Activated CD4-positive, alpha-beta T cell treated with anti-CD3 and anti-CD28 coated beads, Interleukin-2, amount 10 ng/mL, durations not matched to agents 7 days and 5 days (primary cell): ENCODE measurements at regions not wholly inside any gene's neighbourhood (a gene's known extent, or its start where the extent isn't known, plus 50 kb on each side); places are given as distances from the start of the nearest gene placed in this dataset.

Source experiments
- CTCF ChIA-PET: fragments of 350-600 bp; sonication (Branson Sonifier 250); formaldehyde crosslinking; loops from one replicate; lab custom pipeline; 2021; ENCODE audit warnings: antibody characterized with exemption; lab: Charles Lee
- POLR2A ChIA-PET: fragments of 350-600 bp; sonication (Branson Sonifier 250); formaldehyde crosslinking; loops from one replicate; lab custom pipeline; 2021; ENCODE audit warnings: antibody characterized with exemption; lab: Charles Lee
- DNase-seq: peaks from one replicate; pipeline ENCODE4 v3.0.0-alpha.2; 2020
- H3K27ac Mint-ChIP-seq: one replicate; pipeline ENCODE4 v1.8.0; 2021; ENCODE audit warnings: mild to moderate bottlenecking, moderate library complexity, mixed read lengths
- H3K27me3 Mint-ChIP-seq: one replicate; pipeline ENCODE4 v1.8.0; 2021; ENCODE audit warnings: mixed read lengths
- H3K36me3 Mint-ChIP-seq: one replicate; pipeline ENCODE4 v1.8.0; 2021; ENCODE audit warnings: low read depth, mixed read lengths
- H3K4me1 Mint-ChIP-seq: one replicate; pipeline ENCODE4 v1.8.0; 2021; ENCODE audit warnings: mixed read lengths
- H3K4me3 Mint-ChIP-seq: one replicate; pipeline ENCODE4 v1.8.0; 2021; ENCODE audit warnings: mild to moderate bottlenecking, moderate library complexity, mixed read lengths
- H3K9me3 Mint-ChIP-seq: one replicate; pipeline ENCODE4 v1.8.0; 2021; ENCODE audit warnings: mixed read lengths

- no peak overlapping the region for H3K4me3 Mint-ChIP-seq
- POLR2A ChIA-PET, result no interaction called here
- no peak overlapping the region for H3K27ac Mint-ChIP-seq
- DNase-seq, result no peak
- H3K4me1 Mint-ChIP-seq, result peaks cover 20% of the 10 kb centered on the region
- H3K27me3 Mint-ChIP-seq, result peaks cover 5% of the 10 kb centered on the region
- CTCF ChIA-PET, result no interaction called here
- peaks cover 16% of the 10 kb centered on the region for H3K9me3 Mint-ChIP-seq
- H3K36me3 Mint-ChIP-seq, result peaks cover 32% of the 10 kb centered on the region
These were observed 243.1 kb downstream of the AUH start for GRCh38 chr9:91118704-91119025.

- no peak overlapping the region for H3K4me3 Mint-ChIP-seq
- ChIA-PET POLR2A (no interaction called here), CTCF (no interaction called here)
- H3K27ac Mint-ChIP-seq, result no peak overlapping the region
- DNase-seq, result no peak
- H3K9me3 Mint-ChIP-seq, result peaks cover 18% of the 10 kb centered on the region
- H3K27me3 Mint-ChIP-seq, result peaks cover 5% of the 10 kb centered on the region
- peaks cover 35% of the 10 kb centered on the region for H3K36me3 Mint-ChIP-seq
- H3K4me1 Mint-ChIP-seq, result peaks cover 19% of the 10 kb centered on the region
These were observed 242.6 kb downstream of the AUH start for GRCh38 chr9:91119142-91119541.

- H3K27me3 Mint-ChIP-seq, result peaks cover 5% of the 10 kb centered on the region
- H3K4me1 Mint-ChIP-seq, result peaks cover 19% of the 10 kb centered on the region
- no peak overlapping the region for H3K27ac Mint-ChIP-seq
- peaks cover 20% of the 10 kb centered on the region for H3K9me3 Mint-ChIP-seq
- ChIA-PET CTCF (interaction anchor here (0.6 kb wide), 1 partner anchor 10 kb away, joined by 5 read pairs; no protein-coding TSS in a partner anchor), POLR2A (no interaction called here)
- H3K36me3 Mint-ChIP-seq, result peaks cover 37% of the 10 kb centered on the region
- H3K4me3 Mint-ChIP-seq, result no peak overlapping the region
- DNase-seq, result no peak
These were observed 242.0 kb downstream of the AUH start for GRCh38 chr9:91119679-91120078.

GRCh38 chr9:91120200-91120599, 241.5 kb downstream of the AUH start:
- DNase-seq, result no peak
- Mint-ChIP-seq H3K9me3 (peaks cover 23% of the 10 kb centered on the region), H3K27ac (no peak overlapping the region), H3K27me3 (peaks cover 5% of the 10 kb centered on the region), H3K4me1 (peaks cover 19% of the 10 kb centered on the region), H3K4me3 (no peak overlapping the region), H3K36me3 (peaks cover 41% of the 10 kb centered on the region)
- ChIA-PET CTCF (interaction anchor here (0.6 kb wide), 1 partner anchor 10 kb away, joined by 5 read pairs; no protein-coding TSS in a partner anchor), POLR2A (no interaction called here)

- peaks cover 3% of the 10 kb centered on the region for H3K27me3 Mint-ChIP-seq
- peaks cover 10% of the 10 kb centered on the region for H3K4me1 Mint-ChIP-seq
- no peak overlapping the region for H3K27ac Mint-ChIP-seq
- CTCF ChIA-PET, result interaction anchor here (0.8 kb wide), 1 partner anchor 93 kb away, joined by 3 read pairs; no protein-coding TSS in a partner anchor
- POLR2A ChIA-PET, result no interaction called here
- peaks cover 57% of the 10 kb centered on the region for H3K36me3 Mint-ChIP-seq
- no peak overlapping the region for H3K4me3 Mint-ChIP-seq
- H3K9me3 Mint-ChIP-seq, result peaks cover 26% of the 10 kb centered on the region
- no peak for DNase-seq
These were observed 239.0 kb downstream of the AUH start for GRCh38 chr9:91122755-91123154.

- H3K27ac Mint-ChIP-seq, result no peak overlapping the region
- ChIA-PET CTCF (interaction anchor here (1.1 kb wide), 1 partner anchor 15 kb away, joined by 3 read pairs; no protein-coding TSS in a partner anchor), POLR2A (no interaction called here)
- H3K27me3 Mint-ChIP-seq, result no peaks in the 10 kb centered on the region
- no peak for DNase-seq
- H3K36me3 Mint-ChIP-seq, result peaks cover 63% of the 10 kb centered on the region
- H3K4me3 Mint-ChIP-seq, result no peak overlapping the region
- H3K4me1 Mint-ChIP-seq, result peaks cover 28% of the 10 kb centered on the region
- H3K9me3 Mint-ChIP-seq, result peaks cover 22% of the 10 kb centered on the region
These were observed 234.8 kb downstream of the AUH start for GRCh38 chr9:91126761-91127445.

- no peak overlapping the region for H3K27ac Mint-ChIP-seq
- peaks cover 62% of the 10 kb centered on the region for H3K36me3 Mint-ChIP-seq
- ChIA-PET POLR2A (no interaction called here), CTCF (interaction anchor here (0.6 kb wide), 1 partner anchor 239 kb away, joined by 4 read pairs; no protein-coding TSS in a partner anchor)
- peaks cover 19% of the 10 kb centered on the region for H3K9me3 Mint-ChIP-seq
- H3K27me3 Mint-ChIP-seq, result no peaks in the 10 kb centered on the region
- DNase-seq, result no peak
- H3K4me3 Mint-ChIP-seq, result no peak overlapping the region
- H3K4me1 Mint-ChIP-seq, result peaks cover 34% of the 10 kb centered on the region
These were observed 234.1 kb downstream of the AUH start for GRCh38 chr9:91127653-91128052.

GRCh38 chr9:91130796-91131318, 230.9 kb downstream of the AUH start:
- CTCF ChIA-PET, result interaction anchor here (0.6 to 2.1 kb wide), 10 partner anchors 9 to 295 kb away, joined by 3 to 6 read pairs (median 4); no protein-coding TSS in a partner anchor
- no peak for DNase-seq
- H3K9me3 Mint-ChIP-seq, result peaks cover 4% of the 10 kb centered on the region

GRCh38 chr9:91131433-91131839, 230.3 kb downstream of the AUH start:
- POLR2A ChIA-PET, result interaction anchor here (0.8 to 1.5 kb wide), 4 partner anchors 13 to 70 kb away, joined by 3 to 4 read pairs (median 4); no protein-coding TSS in a partner anchor
- H3K4me1 Mint-ChIP-seq, result peaks cover 42% of the 10 kb centered on the region
- H3K27me3 Mint-ChIP-seq, result no peaks in the 10 kb centered on the region

More at GRCh38 chr9:91130796-91131318, 230.9 kb downstream of the AUH start:
- Mint-ChIP-seq H3K4me1 (peaks cover 38% of the 10 kb centered on the region), H3K4me3 (peak overlapping the region; percentile 59), H3K27ac (peak overlapping the region; percentile 96), H3K36me3 (peaks cover 62% of the 10 kb centered on the region), H3K27me3 (no peaks in the 10 kb centered on the region)
- POLR2A ChIA-PET, result interaction anchor here (0.8 to 1.0 kb wide), 3 partner anchors 13 to 69 kb away, joined by 3 to 4 read pairs (median 3); no protein-coding TSS in a partner anchor

GRCh38 chr9:91132576-91133073, 229.1 kb downstream of the AUH start:
- DNase-seq, result no peak
- H3K4me3 Mint-ChIP-seq, result no peak overlapping the region
- CTCF ChIA-PET, result interaction anchor here (1.6 kb wide), 1 partner anchor 12 kb away, joined by 6 read pairs; no protein-coding TSS in a partner anchor
- H3K27ac Mint-ChIP-seq, result peak overlapping the region; percentile 96
- H3K9me3 Mint-ChIP-seq, result peaks cover 13% of the 10 kb centered on the region
- POLR2A ChIA-PET, result interaction anchor here (1.5 kb wide), 1 partner anchor 33 kb away, joined by 4 read pairs; no protein-coding TSS in a partner anchor
- peaks cover 52% of the 10 kb centered on the region for H3K4me1 Mint-ChIP-seq
- peaks cover 64% of the 10 kb centered on the region for H3K36me3 Mint-ChIP-seq
- H3K27me3 Mint-ChIP-seq, result no peaks in the 10 kb centered on the region

More at GRCh38 chr9:91131433-91131839, 230.3 kb downstream of the AUH start:
- peak overlapping the region; percentile 59 for H3K4me3 Mint-ChIP-seq
- DNase-seq, result peak; percentile 82
- peaks cover 63% of the 10 kb centered on the region for H3K36me3 Mint-ChIP-seq
- CTCF ChIA-PET, result interaction anchor here (0.7 to 1.6 kb wide), 9 partner anchors 8 to 294 kb away, joined by 3 to 6 read pairs (median 4); no protein-coding TSS in a partner anchor
- H3K27ac Mint-ChIP-seq, result peak overlapping the region; percentile 96
- peaks cover 6% of the 10 kb centered on the region for H3K9me3 Mint-ChIP-seq

- Mint-ChIP-seq H3K27me3 (no peaks in the 10 kb centered on the region), H3K4me1 (peaks cover 57% of the 10 kb centered on the region), H3K9me3 (peaks cover 19% of the 10 kb centered on the region), H3K27ac (no peak overlapping the region), H3K36me3 (peaks cover 63% of the 10 kb centered on the region), H3K4me3 (no peak overlapping the region)
- CTCF ChIA-PET, result interaction anchor here (1.6 kb wide), 1 partner anchor 11 kb away, joined by 7 read pairs; no protein-coding TSS in a partner anchor
- POLR2A ChIA-PET, result no interaction called here
- no peak for DNase-seq
These were observed 227.1 kb downstream of the AUH start for GRCh38 chr9:91134608-91135007.

- no peak overlapping the region for H3K4me3 Mint-ChIP-seq
- no peaks in the 10 kb centered on the region for H3K27me3 Mint-ChIP-seq
- DNase-seq, result no peak
- H3K36me3 Mint-ChIP-seq, result peaks cover 56% of the 10 kb centered on the region
- peaks cover 23% of the 10 kb centered on the region for H3K9me3 Mint-ChIP-seq
- no peak overlapping the region for H3K27ac Mint-ChIP-seq
- H3K4me1 Mint-ChIP-seq, result peaks cover 42% of the 10 kb centered on the region
- ChIA-PET CTCF (interaction anchor here (1.5 kb wide), 1 partner anchor 10 kb away, joined by 3 read pairs; no protein-coding TSS in a partner anchor), POLR2A (no interaction called here)
These were observed 224.3 kb downstream of the AUH start for GRCh38 chr9:91137391-91137790.
